HepG2 (cell line): ENCODE measurements at regions not wholly inside any gene's neighbourhood (a gene's known extent, or its start where the extent isn't known, plus 50 kb on each side); places are given as distances from the start of the nearest gene placed in this dataset.

Experiments
- CEBPG ChIP-seq: IDR thresholded peaks from 2 replicates; pipeline ENCODE4 v1.6.1; 2016
- HOXA9 ChIP-seq: sonication (generic); formaldehyde crosslinking; IDR thresholded peaks from 2 replicates; pipeline ENCODE4 v1.8.1; 2022; ENCODE audit warnings: missing genetic modification reagents, mild to moderate bottlenecking, moderate library complexity, borderline replicate concordance
- KAT7 ChIP-seq: IDR thresholded peaks from 2 replicates; pipeline ENCODE4 v1.6.1; 2018; ENCODE audit warnings: borderline replicate concordance, missing compliant biosample characterization
- KLF11 ChIP-seq: IDR thresholded peaks from 2 replicates; pipeline ENCODE4 v1.6.1; 2016; ENCODE audit warnings: missing compliant biosample characterization
- MAFK ChIP-seq, 2 experiments: IDR thresholded peaks in 1 of 2; conservative IDR thresholded peaks in 1 of 2; 2 replicates each; pipeline ENCODE4 v1.6.1; 2011; ENCODE audit warnings: improper control_type of control experiment in 2 of 2, low read length in 2 of 2
- MBD4 ChIP-seq: IDR thresholded peaks from 2 replicates; pipeline ENCODE4 v1.6.1; 2012; ENCODE audit warnings: low read length, inconsistent platforms, borderline replicate concordance
- NR2F1 ChIP-seq, 2 experiments: fragments of 450-650 bp in 1 of 2; formaldehyde crosslinking in 1 of 2; IDR thresholded peaks; 2 replicates each; pipeline versions ENCODE4 v1.5.0 to v1.6.1; 2016 to 2020; ENCODE audit warnings: mild to moderate bottlenecking in 1 of 2, missing compliant biosample characterization in 1 of 2, missing genetic modification reagents in 1 of 2, moderate library complexity in 1 of 2
- PHF5A ChIP-seq: IDR thresholded peaks from one replicate; pipeline ENCODE4 v1.6.1; 2018; ENCODE audit warnings: low read depth, missing genetic modification reagents; ENCODE audit not compliant: unreplicated experiment
- PRMT3 ChIP-seq: sonication (generic); formaldehyde crosslinking; IDR thresholded peaks from 2 replicates; pipeline ENCODE4 v1.8.1; 2022; ENCODE audit warnings: low read depth, mild to moderate bottlenecking, moderate library complexity, missing genetic modification reagents, borderline replicate concordance
- REL ChIP-seq: sonication (generic); formaldehyde crosslinking; conservative IDR thresholded peaks from 2 replicates; pipeline ENCODE4 v1.8.0; 2022; ENCODE audit warnings: mild to moderate bottlenecking, missing genetic modification reagents, moderate library complexity
- SMAD1 ChIP-seq: sonication (generic); formaldehyde crosslinking; IDR thresholded peaks from 2 replicates; pipeline ENCODE4 v1.4.0; 2020; ENCODE audit warnings: missing genetic modification reagents, low read depth, mild to moderate bottlenecking, borderline replicate concordance
- ZNF570 ChIP-seq: sonication (generic); formaldehyde crosslinking; IDR thresholded peaks from 2 replicates; pipeline ENCODE4 v1.4.0; 2020; ENCODE audit warnings: mild to moderate bottlenecking, missing genetic modification reagents, borderline replicate concordance
- TF ChIP-seq, protein P1 (sequence below): sonication (generic); formaldehyde crosslinking; IDR thresholded peaks from 2 replicates; pipeline ENCODE4 v1.4.0; 2020; ENCODE audit warnings: mild to moderate bottlenecking, missing genetic modification reagents
- TF ChIP-seq, protein P2 (sequence below): IDR thresholded peaks from 2 replicates; pipeline ENCODE4 v1.6.1; 2016; ENCODE audit warnings: missing compliant biosample characterization, missing genetic modification reagents, borderline replicate concordance
- TF ChIP-seq, protein P3 (sequence below): sonication (generic); formaldehyde crosslinking; conservative IDR thresholded peaks from 2 replicates; pipeline ENCODE4 v1.5.0; 2020; ENCODE audit warnings: missing genetic modification reagents
- TF ChIP-seq, protein P4 (sequence below): sonication (generic); formaldehyde crosslinking; IDR thresholded peaks from 2 replicates; pipeline ENCODE4 v1.8.0; 2022; ENCODE audit warnings: mild to moderate bottlenecking, missing genetic modification reagents
- TF ChIP-seq, protein P5 (sequence below), 2 experiments: sonication (generic) in 1 of 2; formaldehyde crosslinking in 1 of 2; IDR thresholded peaks; 2 replicates each; pipeline versions ENCODE4 v1.6.1 to v1.9.0; 2014 to 2022; ENCODE audit warnings: antibody characterized with exemption in 1 of 2, borderline replicate concordance in 1 of 2, inconsistent platforms in 1 of 2, low read depth in 1 of 2, missing genetic modification reagents in 1 of 2

DNA sequence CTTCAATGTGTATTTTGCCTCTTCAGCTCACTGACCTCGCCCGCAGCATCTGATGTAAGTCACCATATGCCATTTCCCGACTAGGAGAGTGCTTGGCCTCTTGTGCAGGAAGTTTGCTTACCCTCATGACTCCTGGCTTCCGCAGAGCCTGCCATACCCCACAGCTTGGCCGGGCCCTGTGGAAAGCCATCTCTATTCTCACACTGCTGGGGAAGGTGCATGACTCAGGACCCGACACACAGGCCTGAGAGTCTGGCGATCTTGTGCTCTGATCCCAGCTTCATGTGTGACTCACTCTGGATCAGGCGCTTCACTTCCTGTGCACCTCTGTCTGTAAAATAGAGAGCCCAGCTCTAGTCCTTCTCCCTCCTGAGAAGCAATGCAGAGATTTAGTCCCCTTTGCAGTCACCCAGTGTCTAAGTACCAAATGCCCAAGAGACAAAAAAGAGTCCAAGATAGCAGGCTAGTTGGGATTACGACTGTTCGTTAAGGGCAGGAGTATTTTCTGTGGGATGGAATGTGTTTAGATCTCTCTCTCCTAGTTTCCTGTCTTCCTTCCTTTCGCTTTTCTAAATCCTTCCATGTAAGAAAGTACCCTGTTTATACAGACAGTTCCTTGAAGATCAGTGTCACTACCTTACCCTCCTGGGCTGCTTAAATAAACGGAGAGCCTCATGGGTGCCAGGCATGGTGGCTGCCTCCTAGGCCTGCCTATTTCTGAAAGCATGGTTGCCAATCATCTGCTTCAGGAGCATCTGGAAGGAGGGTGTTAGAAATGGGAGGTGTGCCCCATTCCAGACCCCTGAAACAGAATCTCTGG is 62.8 kb upstream of the KIF26B start (continued):
- TF ChIP-seq, protein P1, sequence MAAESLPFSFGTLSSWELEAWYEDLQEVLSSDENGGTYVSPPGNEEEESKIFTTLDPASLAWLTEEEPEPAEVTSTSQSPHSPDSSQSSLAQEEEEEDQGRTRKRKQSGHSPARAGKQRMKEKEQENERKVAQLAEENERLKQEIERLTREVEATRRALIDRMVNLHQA (CRISPR knock-in tag): no peak
- TF ChIP-seq KAT7 (CRISPR knock-in tag) (peak; percentile 62; the same call in 1 of the 2 replicates), PHF5A (no peak), NR2F1 (CRISPR knock-in tag; IDR thresholded peaks at IDR 0.05) (peak in 1 of 2 experiments; percentile 53; a peak in 1 of 4 replicates), MBD4 (no peak), ZNF570 (CRISPR knock-in tag) (no peak), HOXA9 (CRISPR knock-in tag) (no peak), KLF11 (CRISPR knock-in tag) (peak; percentile 89), SMAD1 (CRISPR knock-in tag) (no peak), MAFK (conservative IDR thresholded peaks at IDR 0.05 in 1 of 2, IDR thresholded peaks at IDR 0.05 in 1 of 2; ENCODE audit: low read length in 2 of 2) (peak in 1 of 2 experiments; percentile 47; a peak in 2 of 4 replicates), PRMT3 (CRISPR knock-in tag) (no peak), CEBPG (CRISPR knock-in tag) (peak; percentile 60), REL (no peak)
- TF ChIP-seq, protein P2, sequence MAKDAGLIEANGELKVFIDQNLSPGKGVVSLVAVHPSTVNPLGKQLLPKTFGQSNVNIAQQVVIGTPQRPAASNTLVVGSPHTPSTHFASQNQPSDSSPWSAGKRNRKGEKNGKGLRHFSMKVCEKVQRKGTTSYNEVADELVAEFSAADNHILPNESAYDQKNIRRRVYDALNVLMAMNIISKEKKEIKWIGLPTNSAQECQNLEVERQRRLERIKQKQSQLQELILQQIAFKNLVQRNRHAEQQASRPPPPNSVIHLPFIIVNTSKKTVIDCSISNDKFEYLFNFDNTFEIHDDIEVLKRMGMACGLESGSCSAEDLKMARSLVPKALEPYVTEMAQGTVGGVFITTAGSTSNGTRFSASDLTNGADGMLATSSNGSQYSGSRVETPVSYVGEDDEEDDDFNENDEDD (CRISPR knock-in tag): peak; percentile 79; the same call in 1 of the 2 replicates
- TF ChIP-seq, protein P3, sequence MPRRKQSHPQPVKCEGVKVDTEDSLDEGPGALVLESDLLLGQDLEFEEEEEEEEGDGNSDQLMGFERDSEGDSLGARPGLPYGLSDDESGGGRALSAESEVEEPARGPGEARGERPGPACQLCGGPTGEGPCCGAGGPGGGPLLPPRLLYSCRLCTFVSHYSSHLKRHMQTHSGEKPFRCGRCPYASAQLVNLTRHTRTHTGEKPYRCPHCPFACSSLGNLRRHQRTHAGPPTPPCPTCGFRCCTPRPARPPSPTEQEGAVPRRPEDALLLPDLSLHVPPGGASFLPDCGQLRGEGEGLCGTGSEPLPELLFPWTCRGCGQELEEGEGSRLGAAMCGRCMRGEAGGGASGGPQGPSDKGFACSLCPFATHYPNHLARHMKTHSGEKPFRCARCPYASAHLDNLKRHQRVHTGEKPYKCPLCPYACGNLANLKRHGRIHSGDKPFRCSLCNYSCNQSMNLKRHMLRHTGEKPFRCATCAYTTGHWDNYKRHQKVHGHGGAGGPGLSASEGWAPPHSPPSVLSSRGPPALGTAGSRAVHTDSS (CRISPR knock-in tag): no peak
- TF ChIP-seq, protein P4, sequence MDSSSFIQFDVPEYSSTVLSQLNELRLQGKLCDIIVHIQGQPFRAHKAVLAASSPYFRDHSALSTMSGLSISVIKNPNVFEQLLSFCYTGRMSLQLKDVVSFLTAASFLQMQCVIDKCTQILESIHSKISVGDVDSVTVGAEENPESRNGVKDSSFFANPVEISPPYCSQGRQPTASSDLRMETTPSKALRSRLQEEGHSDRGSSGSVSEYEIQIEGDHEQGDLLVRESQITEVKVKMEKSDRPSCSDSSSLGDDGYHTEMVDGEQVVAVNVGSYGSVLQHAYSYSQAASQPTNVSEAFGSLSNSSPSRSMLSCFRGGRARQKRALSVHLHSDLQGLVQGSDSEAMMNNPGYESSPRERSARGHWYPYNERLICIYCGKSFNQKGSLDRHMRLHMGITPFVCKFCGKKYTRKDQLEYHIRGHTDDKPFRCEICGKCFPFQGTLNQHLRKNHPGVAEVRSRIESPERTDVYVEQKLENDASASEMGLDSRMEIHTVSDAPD (CRISPR knock-in tag): no peak
- TF ChIP-seq, protein P5, sequence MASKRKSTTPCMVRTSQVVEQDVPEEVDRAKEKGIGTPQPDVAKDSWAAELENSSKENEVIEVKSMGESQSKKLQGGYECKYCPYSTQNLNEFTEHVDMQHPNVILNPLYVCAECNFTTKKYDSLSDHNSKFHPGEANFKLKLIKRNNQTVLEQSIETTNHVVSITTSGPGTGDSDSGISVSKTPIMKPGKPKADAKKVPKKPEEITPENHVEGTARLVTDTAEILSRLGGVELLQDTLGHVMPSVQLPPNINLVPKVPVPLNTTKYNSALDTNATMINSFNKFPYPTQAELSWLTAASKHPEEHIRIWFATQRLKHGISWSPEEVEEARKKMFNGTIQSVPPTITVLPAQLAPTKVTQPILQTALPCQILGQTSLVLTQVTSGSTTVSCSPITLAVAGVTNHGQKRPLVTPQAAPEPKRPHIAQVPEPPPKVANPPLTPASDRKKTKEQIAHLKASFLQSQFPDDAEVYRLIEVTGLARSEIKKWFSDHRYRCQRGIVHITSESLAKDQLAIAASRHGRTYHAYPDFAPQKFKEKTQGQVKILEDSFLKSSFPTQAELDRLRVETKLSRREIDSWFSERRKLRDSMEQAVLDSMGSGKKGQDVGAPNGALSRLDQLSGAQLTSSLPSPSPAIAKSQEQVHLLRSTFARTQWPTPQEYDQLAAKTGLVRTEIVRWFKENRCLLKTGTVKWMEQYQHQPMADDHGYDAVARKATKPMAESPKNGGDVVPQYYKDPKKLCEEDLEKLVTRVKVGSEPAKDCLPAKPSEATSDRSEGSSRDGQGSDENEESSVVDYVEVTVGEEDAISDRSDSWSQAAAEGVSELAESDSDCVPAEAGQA (IDR thresholded peaks at IDR 0.05; ENCODE audit: low read depth): peak; percentile 22; the same call in 1 of the 2 replicates
- TF ChIP-seq, protein P5 (CRISPR knock-in tag; IDR thresholded peaks at IDR 0.05; ENCODE audit: borderline replicate concordance): no peak
